ENCODE measurements at regions not wholly inside any gene's neighbourhood (a gene's known extent, or its start where the extent isn't known, plus 50 kb on each side); places are given as distances from the start of the nearest gene placed in this dataset.

DNA sequence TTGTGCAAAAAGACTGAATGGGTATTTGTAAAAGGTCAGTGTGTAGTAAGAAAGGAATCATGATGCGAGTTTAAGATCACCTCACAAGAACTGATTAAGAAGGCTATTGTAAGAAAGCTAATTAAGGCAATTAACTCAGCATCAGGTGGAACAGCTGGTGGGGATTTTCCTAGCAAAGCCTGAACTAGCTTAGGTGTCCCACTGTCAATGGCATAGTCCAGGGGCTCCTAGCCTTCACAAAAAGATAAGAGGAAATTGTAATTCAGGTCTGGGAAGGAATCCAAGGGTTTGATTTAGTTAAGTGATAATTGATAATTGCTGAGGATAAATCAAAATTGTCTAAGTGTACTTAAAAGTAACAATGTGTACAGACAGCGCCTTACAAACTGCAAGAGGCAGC lies 901.6 kb downstream of the TUSC7 start:
- no peak for TF ChIP-seq CTCF (IDR thresholded peaks at IDR 0.05)
- no peak for TF ChIP-seq POLR2A (IDR thresholded peaks at IDR 0.05)
